ENCODE measurements at regions not wholly inside any gene's neighbourhood (a gene's known extent, or its start where the extent isn't known, plus 50 kb on each side); places are given as distances from the start of the nearest gene placed in this dataset.
A peak's percentile ranks its signal among the peaks of the same experiment; 100 is the strongest.
"Not testable (repeated sequence)": the region's sequence is repeated elsewhere in the genome, so short reads cannot be mapped to it uniquely, and the experiment has no call there.

GRCh38 chr5:34126741-34127140 lies 83.7 kb upstream of the C1QTNF3 start:
- in situ Hi-C loops (cut with MboI); H4K20me1 ChIP-seq (replicated peaks; ENCODE audit: control insufficient read depth, insufficient read depth, low read length); H3K27ac ChIP-seq (ENCODE audit: extremely low read depth, low read depth, low read length); H3K9me1 ChIP-seq (ENCODE audit: control insufficient read depth, insufficient read depth, low read length); H3K4me1 ChIP-seq (replicated peaks in 1 of 2; ENCODE audit: control insufficient read depth in 2 of 2, insufficient read depth in 2 of 2, low read length in 2 of 2); H3K9me3 ChIP-seq (replicated peaks; ENCODE audit: control insufficient read depth, insufficient read depth, low read depth, low read length); FAIRE-seq; intact Hi-C loops (cut with micrococcal nuclease); H3K9ac ChIP-seq (ENCODE audit: insufficient read depth in 1 of 2, low read depth in 2 of 2, low read length in 2 of 2); H3K4me2 ChIP-seq (ENCODE audit: insufficient read depth, low read length); H3K36me3 ChIP-seq (ENCODE audit: control insufficient read depth, insufficient read depth, low read length); ATAC-seq; POLR2A ChIA-PET; H3K27me3 ChIP-seq (ENCODE audit: control insufficient read depth in 2 of 2, insufficient read depth in 2 of 2, low read length in 2 of 2); BruUV-seq (replicated peaks); H2AFZ ChIP-seq (ENCODE audit: low read depth, low read length); H3K79me2 ChIP-seq (ENCODE audit: control insufficient read depth, insufficient read depth, low read length); H3K4me3 ChIP-seq; DNase-seq (ENCODE audit: extremely low read depth in 1 of 4, low spot score in 3 of 4); CTCF ChIA-PET (ENCODE audit: low intra/inter-chr PET ratio): not testable (repeated sequence)
- WGBS (ENCODE audit: insufficient coverage, low coverage, missing lambda C conversion rate): 51% methylated on average over 3 of the region's 3 CpGs
- peak; percentile 53; the same call in 1 of the 2 replicates for TF ChIP-seq SPI1 (IDR thresholded peaks at IDR 0.05; ENCODE audit: borderline replicate concordance, low read depth, low read length)

- H3K4me1 ChIP-seq (replicated peaks in 1 of 2; ENCODE audit: control insufficient read depth in 2 of 2, insufficient read depth in 2 of 2, low read length in 2 of 2); POLR2A ChIA-PET; intact Hi-C loops (cut with micrococcal nuclease); H3K9ac ChIP-seq (ENCODE audit: insufficient read depth in 1 of 2, low read depth in 2 of 2, low read length in 2 of 2); ATAC-seq; FAIRE-seq; H3K9me3 ChIP-seq (replicated peaks; ENCODE audit: control insufficient read depth, insufficient read depth, low read depth, low read length); H3K79me2 ChIP-seq (ENCODE audit: control insufficient read depth, insufficient read depth, low read length); H4K20me1 ChIP-seq (replicated peaks; ENCODE audit: control insufficient read depth, insufficient read depth, low read length); H3K4me3 ChIP-seq; BruUV-seq (replicated peaks); H3K27me3 ChIP-seq (ENCODE audit: control insufficient read depth in 2 of 2, insufficient read depth in 2 of 2, low read length in 2 of 2); DNase-seq (ENCODE audit: extremely low read depth in 1 of 4, low spot score in 3 of 4); CTCF ChIA-PET (ENCODE audit: low intra/inter-chr PET ratio); H2AFZ ChIP-seq (ENCODE audit: low read depth, low read length); H3K4me2 ChIP-seq (ENCODE audit: insufficient read depth, low read length); H3K9me1 ChIP-seq (ENCODE audit: control insufficient read depth, insufficient read depth, low read length); H3K27ac ChIP-seq (ENCODE audit: extremely low read depth, low read depth, low read length); in situ Hi-C loops (cut with MboI); H3K36me3 ChIP-seq (ENCODE audit: control insufficient read depth, insufficient read depth, low read length): not testable (repeated sequence)
- WGBS (ENCODE audit: insufficient coverage, low coverage, missing lambda C conversion rate): 65% methylated on average over 2 of the region's 3 CpGs
Measured at GRCh38 chr5:34127818-34128217, 84.8 kb upstream of the C1QTNF3 start.

Data from K562 (cell line).